ENCODE measurements at regions not wholly inside any gene's neighbourhood (a gene's known extent, or its start where the extent isn't known, plus 50 kb on each side); places are given as distances from the start of the nearest gene placed in this dataset.
"Not testable (repeated sequence)": the region's sequence is repeated elsewhere in the genome, so short reads cannot be mapped to it uniquely, and the experiment has no call there.

DNA sequence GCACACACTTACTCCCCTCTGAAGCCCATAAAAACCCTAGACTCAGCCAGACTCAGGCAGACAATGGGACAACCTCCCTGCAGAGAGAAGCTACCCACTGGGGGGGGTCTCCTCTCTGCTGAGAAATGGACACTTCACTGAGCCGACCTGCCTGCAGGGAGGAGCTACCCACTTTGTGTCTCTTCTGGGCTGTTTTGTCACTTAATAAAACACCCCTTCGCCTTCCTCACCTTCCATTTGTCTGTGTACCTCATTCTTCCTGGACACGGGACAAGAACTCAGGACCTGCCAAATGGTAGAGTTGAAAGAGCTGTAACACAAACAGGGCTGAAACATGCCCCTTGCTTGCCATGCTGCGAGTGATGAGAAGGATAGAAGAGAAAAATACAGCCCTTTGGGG lies 151.7 kb upstream of the HDDC2 start:
- Histone ChIP-seq H3K36me3 (replicated peaks in 1 of 2; ENCODE audit: control insufficient read depth in 1 of 2, insufficient read depth in 2 of 2, low read length in 1 of 2) (no peaks in the 10 kb centered on the region), H3K4me3 (ENCODE audit: low read depth in 2 of 2, low read length in 1 of 2) (no peak overlapping the region), H3K9me3 (no peaks in the 10 kb centered on the region), H4K20me1 (ENCODE audit: insufficient read depth) (no peaks in the 10 kb centered on the region), H3K27ac (ENCODE audit: low read depth in 2 of 2, low read length in 1 of 2) (no peak overlapping the region), H3K79me2 (ENCODE audit: insufficient read depth) (no peaks in the 10 kb centered on the region), H2AFZ (ENCODE audit: low read depth) (no peak overlapping the region), H3K4me1 (ENCODE audit: control insufficient read depth in 1 of 2, insufficient read depth in 2 of 2, low read depth in 1 of 2, low read length in 1 of 2) (no peaks in the 10 kb centered on the region), H3K27me3 (ENCODE audit: insufficient read depth) (no peaks in the 10 kb centered on the region), H3F3A (replicated peaks; ENCODE audit: insufficient read depth) (no peaks in the 10 kb centered on the region), H3K9me2 (no peaks in the 10 kb centered on the region), H3K9ac (no peak overlapping the region), H3K4me2 (no peak overlapping the region)
- TF ChIP-seq SMC3 (IDR thresholded peaks at IDR 0.05; ENCODE audit: low read depth, low read length) (no peak), RFX5 (IDR thresholded peaks at IDR 0.05; ENCODE audit: low read length) (no peak), USF2 (IDR thresholded peaks at IDR 0.05; ENCODE audit: borderline replicate concordance, low read depth, low read length) (no peak), TAF1 (IDR thresholded peaks at IDR 0.05; ENCODE audit: borderline replicate concordance, low read depth, low read length) (no peak), TEAD4 (IDR thresholded peaks at IDR 0.05; ENCODE audit: borderline replicate concordance, insufficient read depth) (no peak), MXI1 (IDR thresholded peaks at IDR 0.05; ENCODE audit: low read depth, low read length) (no peak), FOXJ3 (CRISPR knock-in tag; IDR thresholded peaks at IDR 0.05) (no peak), GATA2 (CRISPR knock-in tag; IDR thresholded peaks at IDR 0.05) (no peak), TCF12 (IDR thresholded peaks at IDR 0.05) (no peak), ZBTB33 (IDR thresholded peaks at IDR 0.05; ENCODE audit: borderline replicate concordance, low read depth) (no peak)
- CTCF ChIA-PET, result no interaction called here
- POLR2A ChIA-PET, result no interaction called here
- DNase-seq, result no peak
- WGBS (ENCODE audit: low lambda C conversion rate), result 0% methylated on average over 4 of the region's 4 CpGs

DNA sequence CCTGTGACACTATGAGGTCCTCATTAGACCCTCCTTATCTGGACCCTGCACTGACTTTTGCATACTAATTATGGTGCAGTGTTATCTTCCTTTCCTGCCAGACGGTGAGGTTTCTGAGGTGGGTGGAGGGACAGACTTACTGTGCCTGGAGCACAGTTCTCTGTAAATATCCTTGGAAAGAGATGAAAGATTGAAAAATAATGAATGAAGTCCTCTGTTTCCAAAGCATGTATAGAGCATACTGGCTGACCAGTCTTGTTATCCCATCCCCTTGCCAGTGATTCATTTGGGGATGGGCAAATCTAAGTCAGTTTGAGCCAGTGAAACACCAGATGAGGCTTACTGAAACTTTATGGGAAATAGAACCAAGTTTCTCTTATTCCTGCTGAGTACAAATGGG lies 152.6 kb upstream of the HDDC2 start:
- Histone ChIP-seq H3F3A (replicated peaks; ENCODE audit: insufficient read depth) (no peaks in the 10 kb centered on the region), H3K27ac (ENCODE audit: low read depth in 2 of 2, low read length in 1 of 2) (no peak overlapping the region), H3K4me2 (no peak overlapping the region), H3K4me3 (ENCODE audit: low read depth in 2 of 2, low read length in 1 of 2) (no peak overlapping the region), H3K27me3 (ENCODE audit: insufficient read depth) (no peaks in the 10 kb centered on the region), H3K36me3 (replicated peaks in 1 of 2; ENCODE audit: control insufficient read depth in 1 of 2, insufficient read depth in 2 of 2, low read length in 1 of 2) (no peaks in the 10 kb centered on the region), H3K4me1 (ENCODE audit: control insufficient read depth in 1 of 2, insufficient read depth in 2 of 2, low read depth in 1 of 2, low read length in 1 of 2) (no peaks in the 10 kb centered on the region), H3K9ac (no peak overlapping the region), H3K9me3 (no peaks in the 10 kb centered on the region), H4K20me1 (ENCODE audit: insufficient read depth) (no peaks in the 10 kb centered on the region), H3K9me2 (no peaks in the 10 kb centered on the region), H2AFZ (ENCODE audit: low read depth) (no peak overlapping the region), H3K79me2 (ENCODE audit: insufficient read depth) (no peaks in the 10 kb centered on the region)
- 8% methylated on average over 1 of the region's 1 CpG for WGBS (ENCODE audit: low lambda C conversion rate)
- POLR2A ChIA-PET, result no interaction called here
- TF ChIP-seq PBX3 (IDR thresholded peaks at IDR 0.05) (no peak), TCF12 (IDR thresholded peaks at IDR 0.05) (no peak), RAD21 (IDR thresholded peaks at IDR 0.05; ENCODE audit: low read length) (no peak), RXRA (IDR thresholded peaks at IDR 0.05; ENCODE audit: borderline replicate concordance, low read depth) (no peak), MXI1 (IDR thresholded peaks at IDR 0.05; ENCODE audit: low read depth, low read length) (no peak), GABPA (IDR thresholded peaks at IDR 0.05; ENCODE audit: low read depth) (no peak), SIN3A (IDR thresholded peaks at IDR 0.05; ENCODE audit: borderline replicate concordance, low read depth, low read length) (no peak), FOSL2 (IDR thresholded peaks at IDR 0.05; ENCODE audit: borderline replicate concordance, low read depth) (no peak), TAF1 (IDR thresholded peaks at IDR 0.05; ENCODE audit: borderline replicate concordance, low read depth, low read length) (no peak), CTCF (IDR thresholded peaks at IDR 0.05) (no peak)
- TF ChIP-seq, protein P1, sequence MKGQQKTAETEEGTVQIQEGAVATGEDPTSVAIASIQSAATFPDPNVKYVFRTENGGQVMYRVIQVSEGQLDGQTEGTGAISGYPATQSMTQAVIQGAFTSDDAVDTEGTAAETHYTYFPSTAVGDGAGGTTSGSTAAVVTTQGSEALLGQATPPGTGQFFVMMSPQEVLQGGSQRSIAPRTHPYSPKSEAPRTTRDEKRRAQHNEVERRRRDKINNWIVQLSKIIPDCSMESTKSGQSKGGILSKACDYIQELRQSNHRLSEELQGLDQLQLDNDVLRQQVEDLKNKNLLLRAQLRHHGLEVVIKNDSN (IDR thresholded peaks at IDR 0.05; ENCODE audit: borderline replicate concordance, low read depth), result no peak
- no peak for DNase-seq
- CTCF ChIA-PET, result no interaction called here

DNA sequence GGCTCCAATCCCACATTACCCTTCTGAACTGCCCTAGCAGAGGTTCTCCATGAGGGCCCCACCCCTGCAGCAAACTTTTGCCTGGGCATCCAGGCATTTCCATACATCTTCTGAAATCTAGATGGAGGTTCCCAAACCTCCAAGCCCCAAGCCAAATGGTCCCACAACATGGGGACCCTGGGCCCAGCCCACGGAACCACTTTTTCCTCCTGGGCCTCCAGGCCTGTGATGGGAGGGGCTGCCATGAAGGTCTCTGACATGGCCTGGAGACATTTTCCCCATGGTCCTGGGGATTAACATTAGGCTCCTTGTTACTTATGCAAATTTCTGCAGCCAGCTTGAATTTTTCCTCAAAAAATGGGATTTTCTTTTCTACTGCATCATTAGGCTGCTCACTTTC lies 156.7 kb upstream of the HDDC2 start:
- H3K27me3 ChIP-seq (ENCODE audit: insufficient read depth); H3F3A ChIP-seq (replicated peaks; ENCODE audit: insufficient read depth); H3K27ac ChIP-seq (ENCODE audit: low read depth in 2 of 2, low read length in 1 of 2); H3K9me2 ChIP-seq; POLR2A ChIA-PET; H3K4me2 ChIP-seq; H3K4me1 ChIP-seq (ENCODE audit: control insufficient read depth in 1 of 2, insufficient read depth in 2 of 2, low read depth in 1 of 2, low read length in 1 of 2); DNase-seq; H2AFZ ChIP-seq (ENCODE audit: low read depth); H3K4me3 ChIP-seq (ENCODE audit: low read depth in 2 of 2, low read length in 1 of 2); H3K9me3 ChIP-seq; H3K36me3 ChIP-seq (replicated peaks in 1 of 2; ENCODE audit: control insufficient read depth in 1 of 2, insufficient read depth in 2 of 2, low read length in 1 of 2); H3K79me2 ChIP-seq (ENCODE audit: insufficient read depth); H3K9ac ChIP-seq; CTCF ChIA-PET; H4K20me1 ChIP-seq (ENCODE audit: insufficient read depth): not testable (repeated sequence)
- 0% methylated on average over 1 of the region's 1 CpG for WGBS (ENCODE audit: low lambda C conversion rate)
